ENCODE measurements at regions not wholly inside any gene's neighbourhood (a gene's known extent, or its start where the extent isn't known, plus 50 kb on each side); places are given as distances from the start of the nearest gene placed in this dataset.
"Not testable (repeated sequence)": the region's sequence is repeated elsewhere in the genome, so short reads cannot be mapped to it uniquely, and the experiment has no call there.

GRCh38 chr10:53534428-53534827, 761.8 kb upstream of the MBL2 start:
- DNase-seq (ENCODE audit: low spot score) = no peak

GRCh38 chr10:53528974-53529373, 756.4 kb upstream of the MBL2 start:
- no peak for DNase-seq (ENCODE audit: low spot score)

- DNase-seq (ENCODE audit: low spot score) = no peak
Observed at GRCh38 chr10:53521046-53521445, 748.5 kb upstream of the MBL2 start.

GRCh38 chr10:53508197-53508596, 735.6 kb upstream of the MBL2 start:
- no peak for DNase-seq (ENCODE audit: low spot score)

- not testable (repeated sequence) for DNase-seq (ENCODE audit: low spot score)
Observed at GRCh38 chr10:53504492-53504891, 731.9 kb upstream of the MBL2 start.

- DNase-seq (ENCODE audit: low spot score) = no peak
Observed at GRCh38 chr10:53491774-53492173, 719.2 kb upstream of the MBL2 start.

GRCh38 chr10:53490553-53490952, 718.0 kb upstream of the MBL2 start:
- DNase-seq (ENCODE audit: low spot score) = no peak

GRCh38 chr10:53489335-53490182, 717.0 kb upstream of the MBL2 start:
- no peak for DNase-seq (ENCODE audit: low spot score)

- DNase-seq (ENCODE audit: low spot score) = no peak
Observed at GRCh38 chr10:53487019-53487983, 714.7 kb upstream of the MBL2 start.

GRCh38 chr10:53485422-53485821, 712.8 kb upstream of the MBL2 start:
- not testable (repeated sequence) for DNase-seq (ENCODE audit: low spot score)

GRCh38 chr10:53479365-53479764, 706.8 kb upstream of the MBL2 start:
- no peak for DNase-seq (ENCODE audit: low spot score)

GRCh38 chr10:53477313-53477675, 704.7 kb upstream of the MBL2 start:
- DNase-seq (ENCODE audit: low spot score) = no peak

- DNase-seq (ENCODE audit: low spot score) = no peak
Observed at GRCh38 chr10:53476650-53477312, 704.2 kb upstream of the MBL2 start.

GRCh38 chr10:53469383-53469782, 696.8 kb upstream of the MBL2 start:
- no peak for DNase-seq (ENCODE audit: low spot score)

- DNase-seq (ENCODE audit: low spot score) = no peak
Observed at GRCh38 chr10:53463539-53463938, 691.0 kb upstream of the MBL2 start.

- no peak for DNase-seq (ENCODE audit: low spot score)
Observed at GRCh38 chr10:53458007-53458406, 685.4 kb upstream of the MBL2 start.

GRCh38 chr10:53453196-53453595, 680.6 kb upstream of the MBL2 start:
- DNase-seq (ENCODE audit: low spot score) = no peak

- no peak for DNase-seq (ENCODE audit: low spot score)
Observed at GRCh38 chr10:53447576-53447975, 675.0 kb upstream of the MBL2 start.

- no peak for DNase-seq (ENCODE audit: low spot score)
Observed at GRCh38 chr10:53441843-53442242, 669.3 kb upstream of the MBL2 start.

- no peak for DNase-seq (ENCODE audit: low spot score)
Observed at GRCh38 chr10:53440601-53441000, 668.0 kb upstream of the MBL2 start.

- DNase-seq (ENCODE audit: low spot score) = not testable (repeated sequence)
Observed at GRCh38 chr10:53439075-53439474, 666.5 kb upstream of the MBL2 start.

GRCh38 chr10:53434413-53434812, 661.8 kb upstream of the MBL2 start:
- no peak for DNase-seq (ENCODE audit: low spot score)
